ENCODE measurements at regions not wholly inside any gene's neighbourhood (a gene's known extent, or its start where the extent isn't known, plus 50 kb on each side); places are given as distances from the start of the nearest gene placed in this dataset.
"Not testable (repeated sequence)": the region's sequence is repeated elsewhere in the genome, so short reads cannot be mapped to it uniquely, and the experiment has no call there.

DNA sequence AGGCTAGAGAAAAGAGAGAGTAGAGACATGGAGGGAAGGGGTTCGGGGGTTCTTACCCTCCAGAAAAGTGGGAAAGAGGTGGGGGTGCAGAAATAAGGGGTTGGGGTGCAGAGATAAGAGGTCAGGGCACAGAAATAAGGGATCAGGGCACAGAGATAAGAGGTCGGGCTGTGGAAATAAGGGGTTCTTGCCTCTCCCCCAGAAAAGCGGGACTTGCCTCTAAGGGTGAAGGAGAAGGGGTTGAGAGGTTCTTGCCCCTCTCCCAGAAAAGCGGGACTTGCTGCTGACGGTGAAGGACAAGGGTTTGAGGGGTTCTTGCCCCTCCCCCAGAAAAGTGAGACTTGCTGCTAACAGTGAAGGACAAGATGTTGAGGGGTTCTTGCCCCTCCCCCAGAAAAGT, 778.6 kb downstream of the UQCRFS1 start:
- not testable (repeated sequence) for TF ChIP-seq POLR2AphosphoS5 (IDR thresholded peaks at IDR 0.05; ENCODE audit: insufficient read depth in 1 of 2, low read depth in 1 of 2); CTCF (IDR thresholded peaks at IDR 0.05); POLR2A (IDR thresholded peaks at IDR 0.05)

Data from vagina (tissue), 2 donors.